Peyer's patch (tissue), 4 donors: ENCODE measurements at regions not wholly inside any gene's neighbourhood (a gene's known extent, or its start where the extent isn't known, plus 50 kb on each side); places are given as distances from the start of the nearest gene placed in this dataset.

Source experiments
- CTCF ChIP-seq, 6 experiments: fragments of 450-650 bp in 4 of 6; fragments of 200-600 bp in 2 of 6; sonication (generic) in 1 of 6; IDR thresholded peaks; one replicate each; pipeline ENCODE4 v1.5.1; 2017 to 2019; ENCODE audit warnings: antibody characterized with exemption in 6 of 6, mild to moderate bottlenecking in 3 of 6, moderate library complexity in 1 of 6
- POLR2A ChIP-seq, 2 donors: fragments of 450-650 bp; IDR thresholded peaks; one replicate each; pipeline ENCODE4 v1.5.1; 2017; ENCODE audit warnings: antibody characterized with exemption in 2 of 2, mild to moderate bottlenecking in 2 of 2, moderate library complexity in 2 of 2

- TF ChIP-seq CTCF (IDR thresholded peaks at IDR 0.05) (no peak), POLR2A (IDR thresholded peaks at IDR 0.05) (no peak)
Measured at GRCh38 chr3:43190670-43191069, 84.8 kb upstream of the POMGNT2 start.
